Adrenal gland (tissue), 5 donors: ENCODE measurements at regions not wholly inside any gene's neighbourhood (a gene's known extent, or its start where the extent isn't known, plus 50 kb on each side); places are given as distances from the start of the nearest gene placed in this dataset.

Experiments used
- POLR2A ChIP-seq, 2 donors: fragments of 450-650 bp; IDR thresholded peaks; one replicate each; pipeline ENCODE4 v1.6.1; 2017; ENCODE audit warnings: antibody characterized with exemption in 2 of 2, mild to moderate bottlenecking in 2 of 2, moderate library complexity in 1 of 2
- TF ChIP-seq, protein P1 (sequence below), 6 experiments: fragments of 450-650 bp in 4 of 6; fragments of 200-600 bp in 2 of 6; sonication (generic) in 1 of 6; IDR thresholded peaks; 1 replicate in 5 of 6; 2 replicates in 1 of 6; pipeline versions ENCODE4 v1.5.1 to v1.8.0; 2016 to 2021; ENCODE audit warnings: antibody characterized with exemption in 6 of 6, mild to moderate bottlenecking in 2 of 6, moderate library complexity in 1 of 6
- donor health status: DM: no; HTN: no; CAD: no.

GRCh38 chr17:54455251-54455868 lies 445.3 kb upstream of the TOM1L1 start:
- TF ChIP-seq, protein P1, sequence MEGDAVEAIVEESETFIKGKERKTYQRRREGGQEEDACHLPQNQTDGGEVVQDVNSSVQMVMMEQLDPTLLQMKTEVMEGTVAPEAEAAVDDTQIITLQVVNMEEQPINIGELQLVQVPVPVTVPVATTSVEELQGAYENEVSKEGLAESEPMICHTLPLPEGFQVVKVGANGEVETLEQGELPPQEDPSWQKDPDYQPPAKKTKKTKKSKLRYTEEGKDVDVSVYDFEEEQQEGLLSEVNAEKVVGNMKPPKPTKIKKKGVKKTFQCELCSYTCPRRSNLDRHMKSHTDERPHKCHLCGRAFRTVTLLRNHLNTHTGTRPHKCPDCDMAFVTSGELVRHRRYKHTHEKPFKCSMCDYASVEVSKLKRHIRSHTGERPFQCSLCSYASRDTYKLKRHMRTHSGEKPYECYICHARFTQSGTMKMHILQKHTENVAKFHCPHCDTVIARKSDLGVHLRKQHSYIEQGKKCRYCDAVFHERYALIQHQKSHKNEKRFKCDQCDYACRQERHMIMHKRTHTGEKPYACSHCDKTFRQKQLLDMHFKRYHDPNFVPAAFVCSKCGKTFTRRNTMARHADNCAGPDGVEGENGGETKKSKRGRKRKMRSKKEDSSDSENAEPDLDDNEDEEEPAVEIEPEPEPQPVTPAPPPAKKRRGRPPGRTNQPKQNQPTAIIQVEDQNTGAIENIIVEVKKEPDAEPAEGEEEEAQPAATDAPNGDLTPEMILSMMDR (IDR thresholded peaks at IDR 0.05) = no peak
- no peak for TF ChIP-seq POLR2A (IDR thresholded peaks at IDR 0.05)
